Activated CD8-positive, alpha-beta memory T cell treated with anti-CD3 and anti-CD28 coated beads, Interleukin-2, amount 50 U/mL, for 1 hour (primary cell): ENCODE measurements at regions not wholly inside any gene's neighbourhood (a gene's known extent, or its start where the extent isn't known, plus 50 kb on each side); places are given as distances from the start of the nearest gene placed in this dataset.

Experiments
- DNase-seq: peaks from one replicate; pipeline ENCODE4 v3.0.0-alpha.2; 2020; ENCODE audit errors: extremely low read depth

- no peak for DNase-seq
Observed at GRCh38 chr1:87812871-87813577, 484.3 kb downstream of the LMO4 start.

DNA sequence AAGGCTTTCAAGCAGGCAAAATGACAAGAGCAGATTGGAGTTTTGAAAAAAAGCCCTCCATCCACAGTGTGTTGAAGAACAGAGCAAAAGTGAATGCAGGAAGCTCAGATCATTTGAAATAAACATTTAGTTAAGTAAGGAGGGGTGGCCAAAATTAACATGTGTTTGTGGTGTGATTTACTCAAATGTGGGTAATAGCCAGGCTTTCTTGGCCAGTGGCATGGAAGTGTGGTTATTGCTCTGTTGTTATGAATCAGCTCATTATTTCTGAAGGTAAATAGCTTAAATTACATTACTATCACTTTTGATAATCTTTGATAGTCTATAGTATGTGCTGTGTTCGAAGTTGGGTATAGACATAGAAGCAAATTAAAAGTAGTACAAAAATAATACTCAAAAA is 485.9 kb downstream of the LMO4 start:
- no peak for DNase-seq

DNA sequence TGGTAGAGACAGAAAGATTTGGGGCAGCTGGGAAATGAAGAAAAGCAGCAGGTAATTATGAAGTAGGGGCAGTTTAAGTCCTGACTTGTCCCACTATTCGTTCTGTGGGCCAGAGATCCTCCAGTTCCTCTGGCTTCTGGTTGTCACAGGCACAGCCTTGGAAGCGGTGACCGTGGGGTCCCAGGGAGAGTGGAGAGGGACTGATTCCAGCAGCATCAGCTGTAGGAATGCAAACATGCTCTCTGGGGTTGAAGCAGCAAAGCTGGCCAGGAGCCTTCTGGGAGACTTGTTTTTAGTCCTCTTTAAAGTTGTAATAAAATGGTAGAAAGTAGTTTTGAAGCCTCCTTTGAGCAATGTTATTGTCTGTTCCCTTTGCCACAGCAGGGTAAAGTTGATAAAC is 488.0 kb downstream of the LMO4 start:
- no peak for DNase-seq

GRCh38 chr1:87820668-87821334 is 492.1 kb downstream of the LMO4 start:
- no peak for DNase-seq

- DNase-seq: no peak
Observed at GRCh38 chr1:87821335-87821697, 492.6 kb downstream of the LMO4 start.

- DNase-seq: no peak
Observed at GRCh38 chr1:87826681-87827251, 498.1 kb downstream of the LMO4 start.

GRCh38 chr1:87829360-87829759 is 500.7 kb downstream of the LMO4 start:
- DNase-seq: no peak

DNA sequence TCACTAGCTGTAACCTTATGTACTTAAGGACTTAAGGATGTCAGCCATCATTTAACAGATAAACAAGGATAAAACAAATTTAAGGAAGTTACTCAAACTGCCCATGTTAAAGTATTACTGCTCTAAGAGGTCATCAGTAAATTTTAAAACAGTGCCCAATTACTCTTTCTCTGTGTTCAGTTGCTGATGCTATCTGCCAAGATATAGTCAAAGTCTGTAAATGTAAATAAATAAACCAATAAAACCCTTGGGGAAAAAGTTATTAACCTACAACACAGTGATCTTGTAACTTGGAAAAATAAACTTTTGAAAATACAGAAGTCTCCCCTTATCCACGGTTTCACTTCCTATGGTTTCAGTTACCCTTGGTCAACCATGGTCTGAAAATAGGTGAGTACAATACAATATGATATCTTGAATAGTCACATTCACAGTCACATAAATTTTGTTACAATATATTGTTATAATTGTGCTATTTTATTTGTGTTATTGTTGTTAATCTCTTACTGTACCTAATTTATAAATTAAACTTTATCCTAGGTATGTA is 501.8 kb downstream of the LMO4 start:
- no peak for DNase-seq

GRCh38 chr1:87833166-87833565 is 504.5 kb downstream of the LMO4 start:
- DNase-seq: no peak

GRCh38 chr1:87834151-87834550 is 505.5 kb downstream of the LMO4 start:
- no peak for DNase-seq

GRCh38 chr1:87834941-87835340 is 506.3 kb downstream of the LMO4 start:
- no peak for DNase-seq

DNA sequence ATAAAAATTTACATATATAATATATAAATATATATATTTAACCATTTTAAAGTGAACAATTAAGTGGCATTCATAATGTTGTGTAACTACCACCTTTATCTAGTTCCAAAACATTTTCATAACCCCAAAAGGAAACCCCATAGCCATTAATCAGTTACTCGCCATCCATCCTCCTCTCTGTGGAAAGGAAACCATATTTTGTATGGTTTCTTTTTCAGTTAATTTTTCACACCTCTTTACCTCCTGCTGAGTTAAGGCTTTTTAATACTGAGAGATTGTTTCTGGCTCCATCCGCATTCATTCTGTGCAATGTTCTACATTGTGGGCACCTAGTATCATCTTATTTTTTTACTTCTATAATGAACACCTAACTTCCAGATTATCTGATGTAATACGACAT is 512.1 kb downstream of the LMO4 start:
- DNase-seq: no peak

GRCh38 chr1:87841332-87841731 is 512.7 kb downstream of the LMO4 start:
- DNase-seq: no peak

DNA sequence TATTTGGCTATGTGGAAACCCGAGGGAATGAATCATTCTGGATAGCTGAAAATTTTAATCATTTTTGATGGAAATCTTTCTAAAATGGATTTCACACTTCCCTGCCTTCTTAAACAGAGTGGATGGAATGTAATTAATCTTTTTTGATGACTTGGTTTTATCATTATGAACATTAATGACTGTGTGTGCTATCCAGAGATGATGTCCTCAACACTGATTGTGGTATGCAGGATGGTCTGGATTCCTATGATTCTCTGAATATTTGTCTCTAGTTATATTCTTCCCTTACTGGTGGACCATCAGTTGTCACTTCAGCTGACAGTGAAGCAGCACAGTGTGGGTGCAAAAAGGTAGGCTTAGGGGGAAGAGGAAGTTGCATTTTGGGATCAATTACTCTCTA is 513.5 kb downstream of the LMO4 start:
- DNase-seq: no peak

- no peak for DNase-seq
Observed at GRCh38 chr1:87844251-87844650, 515.6 kb downstream of the LMO4 start.

- no peak for DNase-seq
Observed at GRCh38 chr1:87851490-87851889, 522.8 kb downstream of the LMO4 start.

DNA sequence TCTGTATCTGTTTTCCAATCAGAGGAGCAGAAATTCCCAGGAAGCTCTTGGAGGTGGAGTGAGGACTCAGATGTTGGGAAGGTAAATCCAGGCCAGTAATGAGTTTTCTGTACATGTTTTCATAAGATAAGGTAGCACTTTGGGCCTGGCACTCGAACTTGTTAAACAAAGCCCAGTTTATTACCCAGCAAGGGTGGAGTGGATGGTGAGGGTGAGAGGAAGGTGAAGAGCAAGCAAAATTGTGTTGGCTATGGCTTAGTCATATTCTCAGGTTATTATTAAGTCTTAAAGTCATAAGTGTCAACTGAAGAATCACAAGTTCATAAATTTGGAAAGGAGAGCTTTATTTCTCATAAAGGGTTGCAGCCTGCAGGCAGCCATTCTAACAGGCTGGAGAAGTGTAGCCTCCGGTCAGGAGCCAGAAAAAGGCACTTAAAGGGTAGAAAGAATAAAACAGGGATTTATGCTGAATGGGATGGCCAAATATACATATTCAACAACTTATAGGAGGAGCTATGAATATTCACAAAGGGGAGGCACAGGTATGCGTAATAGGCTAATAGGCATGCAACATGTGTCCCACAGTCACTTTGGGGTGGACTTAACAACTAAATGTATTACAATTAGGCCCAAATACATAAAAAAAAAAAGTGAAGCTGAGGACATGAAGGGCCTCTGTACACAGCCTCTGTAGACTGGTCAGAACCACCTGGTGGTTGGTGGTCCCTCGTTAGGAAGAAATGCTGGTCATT is 523.9 kb downstream of the LMO4 start:
- DNase-seq: no peak

DNA sequence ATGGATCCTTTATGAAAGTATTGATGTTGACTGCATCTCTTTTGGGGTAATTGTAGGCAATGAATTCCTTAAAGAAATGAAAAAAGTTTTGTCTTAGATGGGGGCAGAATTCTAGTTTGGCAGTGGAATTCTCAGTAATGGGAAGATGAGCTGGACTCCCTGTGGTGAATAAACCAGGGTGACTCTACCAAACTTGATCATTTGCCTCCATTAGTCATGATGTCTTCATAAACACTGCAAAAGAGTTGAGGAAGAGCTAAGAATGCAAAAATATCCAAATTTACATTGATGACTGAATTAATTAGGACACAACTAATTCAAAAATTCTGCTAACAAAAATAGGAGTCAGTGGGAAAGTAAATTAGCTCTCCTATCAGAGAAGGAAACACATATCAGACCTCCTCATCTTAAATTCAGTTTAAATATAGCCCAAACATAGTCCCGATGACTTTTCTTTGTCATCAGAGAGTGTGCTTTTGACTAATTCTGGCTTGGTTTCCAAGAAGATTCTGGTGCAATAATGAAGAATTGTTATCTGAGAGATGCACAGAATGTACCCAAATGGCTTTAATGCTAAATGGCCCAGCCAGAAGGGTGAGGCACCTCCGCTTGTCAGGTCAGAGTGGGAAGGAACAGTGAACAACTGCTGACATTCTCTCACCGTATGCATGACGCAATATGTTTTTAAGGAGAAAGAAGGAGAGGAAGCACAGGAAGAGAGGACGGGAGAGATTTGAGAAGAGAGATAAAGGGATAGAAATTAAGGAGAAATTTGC is 525.1 kb downstream of the LMO4 start:
- no peak for DNase-seq

GRCh38 chr1:87863317-87863716 is 534.6 kb downstream of the LMO4 start:
- DNase-seq: no peak

GRCh38 chr1:87864676-87865075 is 536.0 kb downstream of the LMO4 start:
- DNase-seq: no peak

DNA sequence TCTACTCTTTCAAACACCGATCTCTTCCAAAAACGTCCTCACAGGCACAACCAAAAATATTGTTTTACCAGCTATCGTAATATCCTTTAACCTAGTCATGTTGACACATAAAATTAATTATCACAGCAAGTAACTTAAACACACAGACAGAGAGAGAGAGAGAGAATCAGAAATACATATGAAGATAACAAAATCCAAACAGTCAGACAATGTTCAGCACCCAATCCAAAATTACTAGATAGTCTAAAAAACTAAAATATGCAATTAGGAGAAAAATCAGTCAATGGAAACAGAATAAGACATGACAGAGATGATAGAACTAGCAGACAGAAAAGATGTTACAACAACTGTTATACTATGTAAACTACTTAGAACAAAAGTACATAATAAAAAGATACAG is 537.7 kb downstream of the LMO4 start:
- no peak for DNase-seq

- no peak for DNase-seq
Observed at GRCh38 chr1:87867626-87868025, 538.9 kb downstream of the LMO4 start.
